ENCODE measurements at regions not wholly inside any gene's neighbourhood (a gene's known extent, or its start where the extent isn't known, plus 50 kb on each side); places are given as distances from the start of the nearest gene placed in this dataset.

- no peak overlapping the region for H3K4me3 ChIP-seq
- no peaks in the 10 kb centered on the region for H3K4me1 ChIP-seq
- no peaks in the 10 kb centered on the region for H3K36me3 ChIP-seq
- DNase-seq = no peak
- no peaks in the 10 kb centered on the region for H3K27me3 ChIP-seq
- H3K9me3 ChIP-seq = no peaks in the 10 kb centered on the region
- 94 to 95% methylated on average over 5 of the region's 5 CpGs for WGBS, 2 donors
- FAIRE-seq = no peak
- no peak for TF ChIP-seq CTCF (IDR thresholded peaks at IDR 0.05)
- H3K27ac ChIP-seq = no peak overlapping the region
- intact Hi-C loops (cut with DNase I) = no loop called here
- no peak for ATAC-seq
These were observed 323.5 kb downstream of the UACA start for GRCh38 chr15:70439880-70440279.

GRCh38 chr15:70439304-70439877 is 324.0 kb downstream of the UACA start:
- H3K27ac ChIP-seq = no peak overlapping the region
- WGBS, 2 donors = 77 to 81% methylated on average over 10 of the region's 10 CpGs
- H3K4me3 ChIP-seq = no peak overlapping the region
- TF ChIP-seq CTCF (IDR thresholded peaks at IDR 0.05) = no peak
- H3K4me1 ChIP-seq = no peaks in the 10 kb centered on the region
- H3K27me3 ChIP-seq = no peaks in the 10 kb centered on the region
- FAIRE-seq (no peak), ATAC-seq (no peak), DNase-seq (no peak)
- no peaks in the 10 kb centered on the region for H3K36me3 ChIP-seq
- intact Hi-C loops (cut with DNase I) = no loop called here
- no peaks in the 10 kb centered on the region for H3K9me3 ChIP-seq

GRCh38 chr15:70438776-70439175 is 324.6 kb downstream of the UACA start:
- FAIRE-seq = no peak
- no peak for ATAC-seq
- intact Hi-C loops (cut with DNase I) = no loop called here
- no peaks in the 10 kb centered on the region for H3K27me3 ChIP-seq
- no peak for TF ChIP-seq CTCF (IDR thresholded peaks at IDR 0.05)
- 87 to 91% methylated on average over 10 to 11 of the region's 11 CpGs for WGBS, 2 donors
- no peak overlapping the region for H3K4me3 ChIP-seq
- no peaks in the 10 kb centered on the region for H3K9me3 ChIP-seq
- no peak overlapping the region for H3K27ac ChIP-seq
- no peaks in the 10 kb centered on the region for H3K36me3 ChIP-seq
- no peaks in the 10 kb centered on the region for H3K4me1 ChIP-seq
- no peak for DNase-seq

GRCh38 chr15:70437882-70438451 is 325.4 kb downstream of the UACA start:
- TF ChIP-seq CTCF (IDR thresholded peaks at IDR 0.05) = no peak
- Histone ChIP-seq H3K27ac (no peak overlapping the region), H3K36me3 (no peaks in the 10 kb centered on the region), H3K4me1 (no peaks in the 10 kb centered on the region), H3K27me3 (no peaks in the 10 kb centered on the region), H3K4me3 (no peak overlapping the region), H3K9me3 (no peaks in the 10 kb centered on the region)
- ATAC-seq (no peak), FAIRE-seq (no peak), DNase-seq (no peak)
- intact Hi-C loops (cut with DNase I) = no loop called here
- WGBS, 2 donors = 82 to 89% methylated on average over 5 of the region's 5 CpGs

- DNase-seq = no peak
- 90 to 94% methylated on average over 6 of the region's 6 CpGs for WGBS, 2 donors
- Histone ChIP-seq H3K9me3 (no peaks in the 10 kb centered on the region), H3K27ac (no peak overlapping the region), H3K4me1 (no peaks in the 10 kb centered on the region), H3K4me3 (no peak overlapping the region), H3K27me3 (no peaks in the 10 kb centered on the region), H3K36me3 (no peaks in the 10 kb centered on the region)
- TF ChIP-seq CTCF (IDR thresholded peaks at IDR 0.05) = no peak
- intact Hi-C loops (cut with DNase I) = no loop called here
- no peak for FAIRE-seq
- no peak for ATAC-seq
These were observed 326.3 kb downstream of the UACA start for GRCh38 chr15:70437089-70437488.
